SK-N-MC (cell line): ENCODE measurements at regions not wholly inside any gene's neighbourhood (a gene's known extent, or its start where the extent isn't known, plus 50 kb on each side); places are given as distances from the start of the nearest gene placed in this dataset.
"Not testable (repeated sequence)": the region's sequence is repeated elsewhere in the genome, so short reads cannot be mapped to it uniquely, and the experiment has no call there.

ENCODE experiments used
- EZH2 ChIP-seq: fragments of 200-600 bp; sonication (generic); IDR thresholded peaks from one replicate; pipeline ENCODE4 v1.6.1; 2017; ENCODE audit warnings: antibody characterized with exemption
- POLR2AphosphoS5 ChIP-seq: IDR thresholded peaks from 2 replicates; pipeline ENCODE4 v1.6.1; 2012; ENCODE audit warnings: mild to moderate bottlenecking, low read depth, low read length, borderline replicate concordance

- not testable (repeated sequence) for TF ChIP-seq POLR2AphosphoS5, EZH2
Measured at GRCh38 chr12:39699079-39699478, 79.5 kb upstream of the ABCD2 start.
